OCI-M1 (cell line): ENCODE measurements at regions not wholly inside any gene's neighbourhood (a gene's known extent, or its start where the extent isn't known, plus 50 kb on each side); places are given as distances from the start of the nearest gene placed in this dataset.
A peak's percentile ranks its signal among the peaks of the same experiment; 100 is the strongest.
"Not testable (repeated sequence)": the region's sequence is repeated elsewhere in the genome, so short reads cannot be mapped to it uniquely, and the experiment has no call there.

Experiments
- DNase-seq: peaks from one replicate; lab custom pipeline; 2025; lab: John Stamatoyannopoulos, UW

GRCh38 chr2:83261591-83262136, 1197.4 kb downstream of the SUCLG1 start:
- DNase-seq, result no peak

DNA sequence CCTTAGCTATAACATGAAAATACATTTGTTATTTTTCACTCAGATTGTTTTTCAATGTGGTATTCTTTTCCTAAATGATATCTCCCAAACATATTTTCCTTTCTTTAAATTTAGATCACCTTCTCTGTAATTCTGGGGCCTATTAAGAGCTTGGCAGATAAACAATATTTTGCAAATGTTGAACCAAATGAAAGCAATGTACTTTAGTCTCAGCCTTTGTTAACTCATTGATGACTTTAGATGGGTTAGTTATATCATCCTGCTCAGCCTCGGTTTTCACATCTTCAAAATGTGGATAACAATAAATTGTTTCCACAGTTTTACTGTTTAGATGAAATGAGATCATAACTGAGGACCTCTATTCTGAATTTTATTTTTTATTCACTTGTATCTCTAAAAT, 1205.2 kb downstream of the SUCLG1 start:
- DNase-seq, result no peak

DNA sequence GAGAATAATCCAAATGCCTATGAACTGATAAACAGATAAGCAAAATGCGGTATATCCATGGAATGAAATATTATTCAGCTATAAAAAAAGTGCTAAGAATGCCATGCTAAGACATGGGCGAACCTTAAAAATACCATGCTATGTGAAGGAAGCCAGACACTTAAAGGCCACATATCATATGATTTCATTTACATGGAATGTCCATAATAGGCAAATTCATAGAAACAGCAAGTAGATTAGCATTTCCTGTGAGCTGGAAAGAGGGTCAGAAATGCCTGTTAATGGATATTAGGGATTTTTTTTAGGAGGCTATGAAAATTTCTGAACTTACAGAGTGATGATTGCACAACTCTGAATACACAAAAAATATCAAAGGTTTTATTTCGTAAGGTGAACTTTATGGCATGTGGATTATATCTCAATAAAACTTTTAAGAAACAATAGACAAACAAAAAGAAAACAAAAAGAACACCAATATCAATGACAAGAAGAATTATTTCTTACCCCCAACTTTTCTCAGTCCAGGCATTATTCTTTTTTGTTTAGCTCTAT, 1207.7 kb downstream of the SUCLG1 start:
- DNase-seq, result no peak

- not testable (repeated sequence) for DNase-seq
Observed at GRCh38 chr2:83245806-83246537, 1213.1 kb downstream of the SUCLG1 start.

GRCh38 chr2:83240611-83241010, 1218.5 kb downstream of the SUCLG1 start:
- no peak for DNase-seq

DNA sequence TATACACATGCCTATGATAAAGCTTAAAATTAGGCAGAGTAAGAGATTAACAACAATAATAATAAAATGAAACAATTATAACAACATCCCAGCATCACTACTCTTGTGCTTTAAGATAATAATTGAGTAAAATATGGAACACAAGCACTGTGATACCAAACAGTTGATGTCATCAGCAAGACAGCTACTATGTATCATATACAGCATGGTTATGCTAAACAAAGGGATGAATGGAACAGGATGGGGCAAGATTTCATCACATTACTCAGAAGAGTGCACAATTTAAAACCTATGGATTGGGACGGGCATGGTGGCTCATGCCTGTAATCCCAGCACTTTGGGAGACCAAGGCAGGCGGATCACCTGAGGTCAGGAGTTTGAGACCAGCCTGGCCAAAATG, 1221.0 kb downstream of the SUCLG1 start:
- DNase-seq, result no peak

GRCh38 chr2:83234246-83234645, 1224.8 kb downstream of the SUCLG1 start:
- no peak for DNase-seq

GRCh38 chr2:83233781-83234180, 1225.3 kb downstream of the SUCLG1 start:
- no peak for DNase-seq

GRCh38 chr2:83233326-83233725, 1225.8 kb downstream of the SUCLG1 start:
- no peak for DNase-seq

DNA sequence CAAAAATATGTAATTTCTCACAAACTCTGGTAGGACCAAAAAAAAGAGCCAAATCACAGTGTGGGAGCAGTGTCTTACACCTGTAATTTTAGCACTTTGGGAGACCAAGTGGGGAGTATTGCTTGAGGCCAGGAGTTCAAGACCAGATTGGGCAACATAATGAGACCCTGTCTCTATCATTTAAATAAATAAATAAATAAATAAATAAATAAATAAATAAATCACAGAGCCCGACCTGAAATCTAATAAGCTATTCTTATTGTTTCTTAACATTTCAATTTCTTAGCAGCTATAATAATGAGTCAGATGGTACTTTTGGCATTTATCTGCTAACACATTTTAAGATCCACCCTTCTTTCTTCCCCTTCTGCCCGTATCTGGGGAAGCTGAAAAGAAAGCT, 1229.6 kb downstream of the SUCLG1 start:
- DNase-seq, result no peak

DNA sequence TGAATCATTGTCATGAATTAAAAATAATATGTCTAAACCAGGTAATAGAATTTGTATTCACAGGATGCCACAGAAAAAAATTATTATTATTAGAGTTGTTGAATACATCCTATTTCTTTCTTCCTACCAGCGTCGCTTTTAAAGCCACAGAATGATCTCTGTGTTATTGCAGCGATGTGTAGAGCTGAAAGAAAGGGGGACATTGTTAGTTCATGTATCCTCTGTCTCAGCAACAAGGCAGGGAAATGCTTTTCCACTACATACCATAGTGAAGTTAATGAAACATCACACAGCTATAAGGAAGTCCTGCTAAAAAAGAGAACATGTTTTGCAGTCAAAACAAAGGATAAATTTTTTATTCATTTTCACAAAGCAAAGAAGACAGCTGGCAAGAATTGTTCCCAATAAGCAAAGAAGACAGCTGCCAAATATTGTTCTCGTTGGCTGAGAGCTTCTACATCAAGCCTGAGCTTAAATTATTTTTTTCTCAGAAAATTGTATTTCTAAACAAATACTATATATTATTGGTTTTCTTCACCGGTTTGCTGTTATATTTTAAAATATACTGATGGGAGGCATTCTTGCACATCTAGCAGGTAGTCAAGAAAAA, 1234.4 kb downstream of the SUCLG1 start:
- no peak for DNase-seq

DNA sequence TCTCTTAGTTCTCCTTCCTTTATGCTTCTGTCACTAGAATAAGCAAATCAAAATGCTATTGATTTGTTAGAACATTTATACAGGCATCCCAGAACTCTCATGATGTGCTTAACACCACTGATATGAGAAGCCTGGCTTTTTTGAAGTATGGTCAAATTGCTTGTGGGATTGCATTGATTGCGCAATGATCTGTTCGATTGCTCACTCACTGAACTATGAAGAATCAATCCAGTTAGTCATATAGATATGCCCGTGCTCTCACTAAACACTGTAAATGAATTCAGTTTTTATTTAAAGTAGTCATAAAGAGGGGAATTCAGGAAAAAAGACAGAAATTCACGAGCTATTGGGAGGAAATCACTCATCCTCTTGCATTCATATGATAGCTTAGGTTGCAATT, 1237.8 kb downstream of the SUCLG1 start:
- peak; percentile 17 for DNase-seq

DNA sequence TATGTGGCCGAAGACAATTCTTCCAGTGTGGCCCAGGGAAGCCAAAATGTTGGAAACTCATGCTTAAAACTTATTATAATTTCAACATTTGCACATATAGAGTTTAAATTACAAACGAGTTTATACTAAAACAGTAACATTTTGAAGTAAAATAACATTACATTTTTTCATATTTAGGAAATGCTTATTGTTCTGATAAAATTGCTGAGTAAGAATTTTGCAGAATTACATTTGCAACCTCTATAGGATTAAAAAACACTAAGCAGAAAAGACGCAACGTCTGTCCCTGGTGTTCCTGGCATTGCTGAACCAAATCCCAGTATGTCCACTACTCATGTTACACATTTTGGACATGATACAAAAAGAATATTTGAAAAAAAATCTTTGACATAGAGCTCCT, 1241.2 kb downstream of the SUCLG1 start:
- no peak for DNase-seq

- peak; percentile 69 for DNase-seq
Observed at GRCh38 chr2:83196225-83196624, 1262.9 kb downstream of the SUCLG1 start.

GRCh38 chr2:83191316-83191715, 1267.8 kb downstream of the SUCLG1 start:
- no peak for DNase-seq

DNA sequence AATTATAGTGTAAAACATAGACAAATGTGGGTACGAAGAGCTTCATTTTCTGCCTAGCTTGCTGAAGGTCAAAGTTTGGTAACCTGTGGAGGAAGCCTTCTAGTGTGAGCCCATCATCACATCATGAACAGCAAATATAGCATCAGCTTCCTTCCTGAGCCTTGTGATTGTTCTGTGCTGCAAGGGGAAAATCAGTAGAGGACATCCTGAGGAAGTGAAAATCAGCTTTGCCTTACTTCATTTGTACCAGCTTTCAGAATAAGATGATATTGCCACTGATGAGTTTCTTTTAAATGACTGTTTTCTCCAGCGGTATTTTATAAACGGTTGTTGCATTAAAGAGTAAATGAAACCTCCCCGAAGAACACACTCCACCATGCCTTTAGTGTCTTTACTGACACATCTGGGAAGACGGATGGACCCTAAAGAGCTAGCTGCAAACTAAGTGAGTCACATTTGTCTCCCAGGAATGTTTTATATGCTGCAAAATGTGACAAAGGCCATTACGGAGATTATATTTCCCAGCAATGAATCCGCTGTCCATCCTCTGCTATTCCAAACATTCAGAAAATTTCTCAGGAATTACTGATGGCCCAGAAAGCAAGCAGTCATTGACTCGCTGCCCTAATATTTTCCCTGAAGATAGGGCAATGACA, 1272.8 kb downstream of the SUCLG1 start:
- DNase-seq, result no peak

DNA sequence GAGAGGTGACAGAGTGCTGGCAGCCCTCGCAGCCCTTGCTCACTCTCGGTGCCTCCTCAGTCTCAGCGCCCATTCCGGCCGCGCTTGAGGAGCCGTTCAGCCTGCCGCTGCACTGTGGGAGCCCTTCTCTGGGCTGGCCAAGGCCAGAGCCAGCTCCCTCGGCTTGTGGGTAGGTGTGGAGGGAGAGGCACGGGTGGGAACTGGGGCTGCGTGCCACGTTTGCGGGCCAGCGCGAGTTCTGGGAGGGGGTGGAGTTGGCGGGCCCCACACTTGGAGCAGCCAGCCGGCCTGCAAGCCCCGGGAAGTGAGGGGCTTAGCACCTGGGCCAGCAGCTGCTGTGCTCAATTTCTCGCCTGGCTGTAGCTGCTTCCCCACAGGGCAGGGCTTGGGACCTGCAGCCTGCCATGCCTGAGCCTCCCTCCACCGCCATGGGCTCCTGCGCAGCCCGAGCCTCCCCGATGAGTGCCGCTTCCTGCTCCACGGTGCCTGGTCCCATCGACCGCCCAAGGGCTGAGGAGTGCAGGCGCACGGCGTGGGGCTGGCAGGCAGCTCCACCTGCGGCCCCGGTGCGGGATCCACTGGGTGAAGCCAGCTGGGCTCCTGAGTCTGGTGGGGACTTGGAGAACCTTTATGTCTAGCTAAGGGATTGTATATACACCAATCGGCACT, 1278.1 kb downstream of the SUCLG1 start:
- not testable (repeated sequence) for DNase-seq

DNA sequence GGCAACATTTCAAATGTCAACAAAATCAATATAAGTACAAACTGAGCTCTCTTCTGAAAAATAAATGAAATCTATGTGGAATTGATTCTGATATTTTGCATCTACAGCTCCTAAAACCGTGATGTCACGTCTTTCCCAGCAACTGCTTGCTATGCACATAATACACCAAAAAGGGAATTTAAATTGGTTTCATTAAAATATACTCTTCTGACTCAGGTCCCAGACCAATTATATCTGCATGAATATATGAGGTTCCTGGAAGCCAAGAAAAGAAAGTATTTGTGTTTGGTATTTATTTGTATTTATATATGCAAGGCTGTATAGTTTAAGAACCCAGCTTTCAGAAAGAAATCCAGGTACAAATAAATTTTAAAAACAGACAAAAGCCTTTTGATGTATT, 1282.5 kb downstream of the SUCLG1 start:
- no peak for DNase-seq

- no peak for DNase-seq
Observed at GRCh38 chr2:83172841-83173240, 1286.2 kb downstream of the SUCLG1 start.

- DNase-seq, result no peak
Observed at GRCh38 chr2:83168377-83168776, 1290.7 kb downstream of the SUCLG1 start.

DNA sequence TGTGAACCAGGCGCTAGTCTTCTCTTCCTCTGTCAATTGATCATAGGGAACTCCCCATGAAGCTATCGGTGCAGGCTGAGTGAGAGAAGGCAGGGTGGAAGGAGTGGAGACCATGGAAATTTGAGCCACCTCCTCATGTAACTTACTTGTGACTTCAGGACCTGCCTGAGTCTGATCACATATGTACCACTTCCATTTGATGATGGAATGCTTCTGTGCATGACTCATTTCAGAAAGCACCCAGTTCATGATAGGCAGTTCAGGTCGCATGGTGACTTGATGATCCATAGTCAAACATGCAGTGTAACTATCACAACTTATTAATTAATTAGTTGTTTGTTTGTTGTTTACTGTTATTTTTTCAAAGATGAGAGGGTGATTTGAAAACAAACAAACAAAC, 1296.7 kb downstream of the SUCLG1 start:
- no peak for DNase-seq

- DNase-seq, result no peak
Observed at GRCh38 chr2:83160571-83160970, 1298.5 kb downstream of the SUCLG1 start.
